ENCODE measurements at regions not wholly inside any gene's neighbourhood (a gene's known extent, or its start where the extent isn't known, plus 50 kb on each side); places are given as distances from the start of the nearest gene placed in this dataset.

DNA sequence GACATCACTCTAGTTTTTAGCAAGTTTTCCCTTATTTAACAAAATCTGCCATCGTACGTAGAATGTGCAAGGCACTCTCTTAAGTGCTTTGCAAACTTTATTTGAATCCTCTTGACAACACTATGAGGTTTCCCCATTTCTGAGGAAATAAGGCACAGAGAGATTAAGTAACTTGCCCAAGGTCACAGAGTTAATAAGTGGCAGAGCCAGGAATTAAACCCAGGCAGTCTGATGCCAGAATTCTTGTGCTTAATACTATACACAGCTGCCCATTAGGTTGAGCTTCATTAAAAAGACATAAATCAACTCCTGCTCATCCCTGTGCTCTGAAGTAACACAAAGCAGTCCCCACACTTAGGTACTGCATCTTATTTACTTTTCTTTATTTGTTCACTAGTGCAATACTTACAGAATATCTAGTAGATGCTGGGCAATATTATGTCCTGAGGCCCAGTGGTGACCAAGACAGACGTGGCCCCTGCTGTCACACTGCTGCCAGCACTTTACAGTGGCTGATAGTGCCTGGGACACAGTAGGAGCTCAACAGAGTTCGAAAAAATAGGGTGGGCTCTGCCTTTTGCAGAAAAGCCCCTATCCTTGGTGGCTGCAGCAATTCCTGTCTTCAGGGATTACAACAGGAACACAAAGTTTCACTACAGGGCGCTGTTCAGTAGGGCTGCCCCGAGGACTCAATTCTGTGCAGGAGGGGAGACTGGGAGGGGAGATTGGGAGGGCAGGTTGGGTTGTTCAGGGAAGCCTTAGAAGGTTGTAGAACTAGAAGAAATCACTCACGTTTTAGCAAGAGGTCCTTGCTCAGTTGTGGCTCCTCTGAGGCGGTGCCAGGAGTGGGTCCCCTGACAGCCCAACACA lies 138.3 kb upstream of the TPM1 start:
- TF ChIP-seq, protein P1, sequence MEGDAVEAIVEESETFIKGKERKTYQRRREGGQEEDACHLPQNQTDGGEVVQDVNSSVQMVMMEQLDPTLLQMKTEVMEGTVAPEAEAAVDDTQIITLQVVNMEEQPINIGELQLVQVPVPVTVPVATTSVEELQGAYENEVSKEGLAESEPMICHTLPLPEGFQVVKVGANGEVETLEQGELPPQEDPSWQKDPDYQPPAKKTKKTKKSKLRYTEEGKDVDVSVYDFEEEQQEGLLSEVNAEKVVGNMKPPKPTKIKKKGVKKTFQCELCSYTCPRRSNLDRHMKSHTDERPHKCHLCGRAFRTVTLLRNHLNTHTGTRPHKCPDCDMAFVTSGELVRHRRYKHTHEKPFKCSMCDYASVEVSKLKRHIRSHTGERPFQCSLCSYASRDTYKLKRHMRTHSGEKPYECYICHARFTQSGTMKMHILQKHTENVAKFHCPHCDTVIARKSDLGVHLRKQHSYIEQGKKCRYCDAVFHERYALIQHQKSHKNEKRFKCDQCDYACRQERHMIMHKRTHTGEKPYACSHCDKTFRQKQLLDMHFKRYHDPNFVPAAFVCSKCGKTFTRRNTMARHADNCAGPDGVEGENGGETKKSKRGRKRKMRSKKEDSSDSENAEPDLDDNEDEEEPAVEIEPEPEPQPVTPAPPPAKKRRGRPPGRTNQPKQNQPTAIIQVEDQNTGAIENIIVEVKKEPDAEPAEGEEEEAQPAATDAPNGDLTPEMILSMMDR (IDR thresholded peaks at IDR 0.05; ENCODE audit: low read depth, low read length, missing input control), result peak; percentile 25
- TF ChIP-seq, protein P2, sequence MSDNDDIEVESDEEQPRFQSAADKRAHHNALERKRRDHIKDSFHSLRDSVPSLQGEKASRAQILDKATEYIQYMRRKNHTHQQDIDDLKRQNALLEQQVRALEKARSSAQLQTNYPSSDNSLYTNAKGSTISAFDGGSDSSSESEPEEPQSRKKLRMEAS (IDR thresholded peaks at IDR 0.05), result no peak
- TF ChIP-seq YY1 (IDR thresholded peaks at IDR 0.05), result no peak
- no peak for TF ChIP-seq JUND (IDR thresholded peaks at IDR 0.05)
- TF ChIP-seq RAD21 (IDR thresholded peaks at IDR 0.05), result peak in 1 of 2 donors; percentile 86
- no peak for TF ChIP-seq NR2F2 (IDR thresholded peaks at IDR 0.05)
- TF ChIP-seq, protein P3, sequence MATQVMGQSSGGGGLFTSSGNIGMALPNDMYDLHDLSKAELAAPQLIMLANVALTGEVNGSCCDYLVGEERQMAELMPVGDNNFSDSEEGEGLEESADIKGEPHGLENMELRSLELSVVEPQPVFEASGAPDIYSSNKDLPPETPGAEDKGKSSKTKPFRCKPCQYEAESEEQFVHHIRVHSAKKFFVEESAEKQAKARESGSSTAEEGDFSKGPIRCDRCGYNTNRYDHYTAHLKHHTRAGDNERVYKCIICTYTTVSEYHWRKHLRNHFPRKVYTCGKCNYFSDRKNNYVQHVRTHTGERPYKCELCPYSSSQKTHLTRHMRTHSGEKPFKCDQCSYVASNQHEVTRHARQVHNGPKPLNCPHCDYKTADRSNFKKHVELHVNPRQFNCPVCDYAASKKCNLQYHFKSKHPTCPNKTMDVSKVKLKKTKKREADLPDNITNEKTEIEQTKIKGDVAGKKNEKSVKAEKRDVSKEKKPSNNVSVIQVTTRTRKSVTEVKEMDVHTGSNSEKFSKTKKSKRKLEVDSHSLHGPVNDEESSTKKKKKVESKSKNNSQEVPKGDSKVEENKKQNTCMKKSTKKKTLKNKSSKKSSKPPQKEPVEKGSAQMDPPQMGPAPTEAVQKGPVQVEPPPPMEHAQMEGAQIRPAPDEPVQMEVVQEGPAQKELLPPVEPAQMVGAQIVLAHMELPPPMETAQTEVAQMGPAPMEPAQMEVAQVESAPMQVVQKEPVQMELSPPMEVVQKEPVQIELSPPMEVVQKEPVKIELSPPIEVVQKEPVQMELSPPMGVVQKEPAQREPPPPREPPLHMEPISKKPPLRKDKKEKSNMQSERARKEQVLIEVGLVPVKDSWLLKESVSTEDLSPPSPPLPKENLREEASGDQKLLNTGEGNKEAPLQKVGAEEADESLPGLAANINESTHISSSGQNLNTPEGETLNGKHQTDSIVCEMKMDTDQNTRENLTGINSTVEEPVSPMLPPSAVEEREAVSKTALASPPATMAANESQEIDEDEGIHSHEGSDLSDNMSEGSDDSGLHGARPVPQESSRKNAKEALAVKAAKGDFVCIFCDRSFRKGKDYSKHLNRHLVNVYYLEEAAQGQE (IDR thresholded peaks at IDR 0.05), result no peak
- TF ChIP-seq GABPA (IDR thresholded peaks at IDR 0.05 in 1 of 2, conservative IDR thresholded peaks at IDR 0.05 in 1 of 2), result no peak
- no peak for TF ChIP-seq RXRA (IDR thresholded peaks at IDR 0.05)
- no peak for TF ChIP-seq HNF4A (conservative IDR thresholded peaks at IDR 0.05)
- no peak for TF ChIP-seq TAF1 (conservative IDR thresholded peaks at IDR 0.05)

Data from liver (tissue), 3 donors.